ENCODE measurements at regions not wholly inside any gene's neighbourhood (a gene's known extent, or its start where the extent isn't known, plus 50 kb on each side); places are given as distances from the start of the nearest gene placed in this dataset.
A peak's percentile ranks its signal among the peaks of the same experiment; 100 is the strongest.
"Not testable (repeated sequence)": the region's sequence is repeated elsewhere in the genome, so short reads cannot be mapped to it uniquely, and the experiment has no call there.

DNA sequence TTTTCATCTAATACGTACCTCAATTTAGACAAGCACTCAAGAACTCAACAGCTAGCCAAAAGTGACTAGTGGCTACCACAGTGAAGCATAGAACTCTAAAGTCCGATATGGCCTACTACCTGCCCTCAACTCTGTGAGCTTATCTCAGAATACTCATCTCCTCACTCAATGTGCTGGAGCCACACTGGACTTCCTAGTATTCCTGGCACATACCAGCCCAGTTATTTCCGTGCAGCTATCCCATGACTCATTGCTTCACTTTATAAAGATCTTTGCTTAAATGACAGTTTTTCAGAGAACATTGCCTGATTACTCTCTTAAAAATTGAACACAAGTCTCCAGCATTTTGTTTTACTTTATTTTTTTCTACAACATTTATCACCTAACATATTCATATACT is 524.7 kb downstream of the PYDC2 start:
- H3K4me1 ChIP-seq (ENCODE audit: low read length): 0 out of 2 replicates have a peak, but pooled peaks cover 2% of the 10 kb centered on the region
- no peaks in the 10 kb centered on the region for H3K9me3 ChIP-seq (ENCODE audit: insufficient read depth, low read length)
- no peaks in the 10 kb centered on the region for H3K36me3 ChIP-seq (replicated peaks; ENCODE audit: low read depth, low read length)
- H3K4me3 ChIP-seq (ENCODE audit: low read length): no peak overlapping the region
- no peak overlapping the region for H3K9ac ChIP-seq (ENCODE audit: low read length)
- no peaks in the 10 kb centered on the region for H3K27me3 ChIP-seq (ENCODE audit: low read depth, low read length)
- no peak for TF ChIP-seq EZH2phosphoT487 (IDR thresholded peaks at IDR 0.05; ENCODE audit: low read depth)
- TF ChIP-seq, protein P1, sequence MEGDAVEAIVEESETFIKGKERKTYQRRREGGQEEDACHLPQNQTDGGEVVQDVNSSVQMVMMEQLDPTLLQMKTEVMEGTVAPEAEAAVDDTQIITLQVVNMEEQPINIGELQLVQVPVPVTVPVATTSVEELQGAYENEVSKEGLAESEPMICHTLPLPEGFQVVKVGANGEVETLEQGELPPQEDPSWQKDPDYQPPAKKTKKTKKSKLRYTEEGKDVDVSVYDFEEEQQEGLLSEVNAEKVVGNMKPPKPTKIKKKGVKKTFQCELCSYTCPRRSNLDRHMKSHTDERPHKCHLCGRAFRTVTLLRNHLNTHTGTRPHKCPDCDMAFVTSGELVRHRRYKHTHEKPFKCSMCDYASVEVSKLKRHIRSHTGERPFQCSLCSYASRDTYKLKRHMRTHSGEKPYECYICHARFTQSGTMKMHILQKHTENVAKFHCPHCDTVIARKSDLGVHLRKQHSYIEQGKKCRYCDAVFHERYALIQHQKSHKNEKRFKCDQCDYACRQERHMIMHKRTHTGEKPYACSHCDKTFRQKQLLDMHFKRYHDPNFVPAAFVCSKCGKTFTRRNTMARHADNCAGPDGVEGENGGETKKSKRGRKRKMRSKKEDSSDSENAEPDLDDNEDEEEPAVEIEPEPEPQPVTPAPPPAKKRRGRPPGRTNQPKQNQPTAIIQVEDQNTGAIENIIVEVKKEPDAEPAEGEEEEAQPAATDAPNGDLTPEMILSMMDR (IDR thresholded peaks at IDR 0.05; ENCODE audit: low read depth, low read length): no peak
- no peak overlapping the region for H3K27ac ChIP-seq (ENCODE audit: low read length)
- no peaks in the 10 kb centered on the region for H4K20me1 ChIP-seq (ENCODE audit: insufficient read depth, low read length)
- no peaks in the 10 kb centered on the region for H3K79me2 ChIP-seq (ENCODE audit: low read length)
- peak overlapping the region; percentile 23; the same call in 1 of the 2 replicates for H2AFZ ChIP-seq (ENCODE audit: low read depth, low read length)
- H3K4me2 ChIP-seq (ENCODE audit: low read length): no peak overlapping the region

- Histone ChIP-seq H3K4me3 (ENCODE audit: low read length) (no peak overlapping the region), H3K36me3 (replicated peaks; ENCODE audit: low read depth, low read length) (no peaks in the 10 kb centered on the region), H3K27ac (ENCODE audit: low read length) (no peak overlapping the region), H3K9ac (ENCODE audit: low read length) (no peak overlapping the region), H3K79me2 (ENCODE audit: low read length) (no peaks in the 10 kb centered on the region), H3K4me1 (ENCODE audit: low read length) (0 out of 2 replicates have a peak, but pooled peaks cover 2% of the 10 kb centered on the region), H2AFZ (ENCODE audit: low read depth, low read length) (no peak overlapping the region), H4K20me1 (ENCODE audit: insufficient read depth, low read length) (no peaks in the 10 kb centered on the region), H3K9me3 (ENCODE audit: insufficient read depth, low read length) (no peaks in the 10 kb centered on the region), H3K27me3 (ENCODE audit: low read depth, low read length) (no peaks in the 10 kb centered on the region), H3K4me2 (ENCODE audit: low read length) (no peak overlapping the region)
- no peak for TF ChIP-seq EZH2phosphoT487 (IDR thresholded peaks at IDR 0.05; ENCODE audit: low read depth)
- TF ChIP-seq, protein P1 (IDR thresholded peaks at IDR 0.05; ENCODE audit: low read depth, low read length): no peak
Measured at GRCh38 chr3:191987831-191988350, 526.9 kb downstream of the PYDC2 start.

- H2AFZ ChIP-seq (ENCODE audit: low read depth, low read length); H3K79me2 ChIP-seq (ENCODE audit: low read length); H3K27me3 ChIP-seq (ENCODE audit: low read depth, low read length); H3K27ac ChIP-seq (ENCODE audit: low read length); H4K20me1 ChIP-seq (ENCODE audit: insufficient read depth, low read length); H3K4me3 ChIP-seq (ENCODE audit: low read length); H3K9me3 ChIP-seq (ENCODE audit: insufficient read depth, low read length); H3K4me2 ChIP-seq (ENCODE audit: low read length); H3K36me3 ChIP-seq (replicated peaks; ENCODE audit: low read depth, low read length); H3K4me1 ChIP-seq (ENCODE audit: low read length); H3K9ac ChIP-seq (ENCODE audit: low read length): not testable (repeated sequence)
Measured at GRCh38 chr3:191993952-191994351, 533.0 kb downstream of the PYDC2 start.

DNA sequence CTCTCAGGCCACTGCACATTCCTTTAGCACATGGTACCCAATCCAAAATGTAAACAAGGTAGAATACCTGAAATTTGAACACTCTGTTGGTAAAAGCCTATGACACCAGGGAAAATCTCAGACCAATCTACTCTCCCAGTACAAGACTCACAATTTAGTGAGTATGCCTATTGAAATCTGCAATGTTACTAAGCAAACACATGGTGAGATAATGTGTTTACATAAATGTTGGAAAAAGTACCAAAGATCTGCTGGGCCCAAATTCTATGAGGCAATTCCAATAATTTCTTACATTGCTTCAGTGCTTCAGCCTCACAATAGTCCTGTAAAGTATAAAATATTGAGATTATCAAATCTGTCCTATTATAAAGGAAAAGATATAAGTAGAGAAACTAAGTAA is 536.1 kb downstream of the PYDC2 start:
- Histone ChIP-seq H3K27me3 (ENCODE audit: low read depth, low read length) (no peaks in the 10 kb centered on the region), H3K27ac (ENCODE audit: low read length) (no peak overlapping the region), H3K4me2 (ENCODE audit: low read length) (no peak overlapping the region), H3K9me3 (ENCODE audit: insufficient read depth, low read length) (no peaks in the 10 kb centered on the region), H3K4me3 (ENCODE audit: low read length) (no peak overlapping the region), H3K9ac (ENCODE audit: low read length) (no peak overlapping the region), H2AFZ (ENCODE audit: low read depth, low read length) (no peak overlapping the region), H4K20me1 (ENCODE audit: insufficient read depth, low read length) (no peaks in the 10 kb centered on the region), H3K79me2 (ENCODE audit: low read length) (no peaks in the 10 kb centered on the region), H3K36me3 (replicated peaks; ENCODE audit: low read depth, low read length) (no peaks in the 10 kb centered on the region), H3K4me1 (ENCODE audit: low read length) (no peaks in the 10 kb centered on the region)
- TF ChIP-seq, protein P1 (IDR thresholded peaks at IDR 0.05; ENCODE audit: low read depth, low read length): no peak

Measured in OCI-LY3 (cell line).